ENCODE measurements at regions not wholly inside any gene's neighbourhood (a gene's known extent, or its start where the extent isn't known, plus 50 kb on each side); places are given as distances from the start of the nearest gene placed in this dataset.

GRCh38 chr5:44868541-44868940 is 59.8 kb downstream of the MRPS30 start:
- Histone ChIP-seq H3K79me2 (replicated peaks; ENCODE audit: insufficient read depth, low read length) (no peaks in the 10 kb centered on the region), H3K9me3 (ENCODE audit: low read length) (no peaks in the 10 kb centered on the region), H3K36me3 (ENCODE audit: insufficient read depth, low read length) (no peaks in the 10 kb centered on the region), H3K4me2 (ENCODE audit: low read length) (no peak overlapping the region), H3K27me3 (ENCODE audit: insufficient read depth, low read depth, low read length) (no peaks in the 10 kb centered on the region), H3K27ac (ENCODE audit: low read length) (no peak overlapping the region), H2AFZ (ENCODE audit: low read depth, low read length) (no peak overlapping the region), H3F3A (ENCODE audit: insufficient read depth, low read length, poor library complexity, severe bottlenecking) (no peaks in the 10 kb centered on the region), H3K9me2 (ENCODE audit: insufficient read depth, low read length) (no peaks in the 10 kb centered on the region), H4K20me1 (ENCODE audit: insufficient read depth) (no peaks in the 10 kb centered on the region), H3K4me3 (ENCODE audit: low read length) (no peak overlapping the region), H3K9ac (ENCODE audit: low read length) (no peak overlapping the region)
- TF ChIP-seq EP300 (conservative IDR thresholded peaks at IDR 0.05; ENCODE audit: poor library complexity, severe bottlenecking) = no peak
- no peak for TF ChIP-seq CTCF (IDR thresholded peaks at IDR 0.05; ENCODE audit: poor library complexity, severe bottlenecking)
- TF ChIP-seq POLR2AphosphoS5 (IDR thresholded peaks at IDR 0.05) = no peak
- TF ChIP-seq SMC3 (conservative IDR thresholded peaks at IDR 0.05; ENCODE audit: poor library complexity) = no peak
- TF ChIP-seq RAD21 (conservative IDR thresholded peaks at IDR 0.05) = no peak
- no peak for TF ChIP-seq TAF1 (IDR thresholded peaks at IDR 0.05; ENCODE audit: low read depth)
- TF ChIP-seq EZH2 (IDR thresholded peaks at IDR 0.05; ENCODE audit: borderline replicate concordance, insufficient read depth, low read length, poor library complexity, severe bottlenecking) = no peak
- no peak for TF ChIP-seq REST (IDR thresholded peaks at IDR 0.05; ENCODE audit: borderline replicate concordance)
- no peak for TF ChIP-seq MXI1 (conservative IDR thresholded peaks at IDR 0.05; ENCODE audit: poor library complexity, severe bottlenecking)

GRCh38 chr5:44869928-44870327 is 61.2 kb downstream of the MRPS30 start:
- Histone ChIP-seq H3F3A (ENCODE audit: insufficient read depth, low read length, poor library complexity, severe bottlenecking) (no peaks in the 10 kb centered on the region), H3K27me3 (ENCODE audit: insufficient read depth, low read depth, low read length) (no peaks in the 10 kb centered on the region), H3K9ac (ENCODE audit: low read length) (no peak overlapping the region), H3K4me3 (ENCODE audit: low read length) (no peak overlapping the region), H4K20me1 (ENCODE audit: insufficient read depth) (no peaks in the 10 kb centered on the region), H3K36me3 (ENCODE audit: insufficient read depth, low read length) (no peaks in the 10 kb centered on the region), H3K79me2 (replicated peaks; ENCODE audit: insufficient read depth, low read length) (no peaks in the 10 kb centered on the region), H3K9me3 (ENCODE audit: low read length) (no peaks in the 10 kb centered on the region), H3K9me2 (ENCODE audit: insufficient read depth, low read length) (no peaks in the 10 kb centered on the region), H3K27ac (ENCODE audit: low read length) (no peak overlapping the region), H2AFZ (ENCODE audit: low read depth, low read length) (no peak overlapping the region), H3K4me2 (ENCODE audit: low read length) (no peak overlapping the region)
- TF ChIP-seq RAD21 (conservative IDR thresholded peaks at IDR 0.05) (no peak), MXI1 (conservative IDR thresholded peaks at IDR 0.05; ENCODE audit: poor library complexity, severe bottlenecking) (no peak), POLR2AphosphoS5 (IDR thresholded peaks at IDR 0.05) (no peak), SMC3 (conservative IDR thresholded peaks at IDR 0.05; ENCODE audit: poor library complexity) (no peak)

- no peak for TF ChIP-seq SMC3 (conservative IDR thresholded peaks at IDR 0.05; ENCODE audit: poor library complexity)
- no peak for TF ChIP-seq REST (IDR thresholded peaks at IDR 0.05; ENCODE audit: borderline replicate concordance)
- no peak for TF ChIP-seq MXI1 (conservative IDR thresholded peaks at IDR 0.05; ENCODE audit: poor library complexity, severe bottlenecking)
- no peak for TF ChIP-seq RAD21 (conservative IDR thresholded peaks at IDR 0.05)
- no peak for TF ChIP-seq CTCF (IDR thresholded peaks at IDR 0.05; ENCODE audit: poor library complexity, severe bottlenecking)
- TF ChIP-seq POLR2AphosphoS5 (IDR thresholded peaks at IDR 0.05) = no peak
- TF ChIP-seq TAF1 (IDR thresholded peaks at IDR 0.05; ENCODE audit: low read depth) = no peak
- TF ChIP-seq EP300 (conservative IDR thresholded peaks at IDR 0.05; ENCODE audit: poor library complexity, severe bottlenecking) = no peak
- no peak for TF ChIP-seq EZH2 (IDR thresholded peaks at IDR 0.05; ENCODE audit: borderline replicate concordance, insufficient read depth, low read length, poor library complexity, severe bottlenecking)
- Histone ChIP-seq H3K36me3 (ENCODE audit: insufficient read depth, low read length) (no peaks in the 10 kb centered on the region), H3K79me2 (replicated peaks; ENCODE audit: insufficient read depth, low read length) (no peaks in the 10 kb centered on the region)
Measured at GRCh38 chr5:44870430-44870829, 61.7 kb downstream of the MRPS30 start.

More at GRCh38 chr5:44870430-44870829, 61.7 kb downstream of the MRPS30 start:
- Histone ChIP-seq H3K9ac (ENCODE audit: low read length) (no peak overlapping the region), H4K20me1 (ENCODE audit: insufficient read depth) (no peaks in the 10 kb centered on the region), H3K4me2 (ENCODE audit: low read length) (no peak overlapping the region), H3K27me3 (ENCODE audit: insufficient read depth, low read depth, low read length) (no peaks in the 10 kb centered on the region), H3F3A (ENCODE audit: insufficient read depth, low read length, poor library complexity, severe bottlenecking) (no peaks in the 10 kb centered on the region), H3K9me3 (ENCODE audit: low read length) (no peaks in the 10 kb centered on the region), H3K9me2 (ENCODE audit: insufficient read depth, low read length) (no peaks in the 10 kb centered on the region), H3K27ac (ENCODE audit: low read length) (no peak overlapping the region), H2AFZ (ENCODE audit: low read depth, low read length) (no peak overlapping the region), H3K4me3 (ENCODE audit: low read length) (no peak overlapping the region)
